ENCODE measurements at regions not wholly inside any gene's neighbourhood (a gene's known extent, or its start where the extent isn't known, plus 50 kb on each side); places are given as distances from the start of the nearest gene placed in this dataset.
"Not testable (repeated sequence)": the region's sequence is repeated elsewhere in the genome, so short reads cannot be mapped to it uniquely, and the experiment has no call there.

DNA sequence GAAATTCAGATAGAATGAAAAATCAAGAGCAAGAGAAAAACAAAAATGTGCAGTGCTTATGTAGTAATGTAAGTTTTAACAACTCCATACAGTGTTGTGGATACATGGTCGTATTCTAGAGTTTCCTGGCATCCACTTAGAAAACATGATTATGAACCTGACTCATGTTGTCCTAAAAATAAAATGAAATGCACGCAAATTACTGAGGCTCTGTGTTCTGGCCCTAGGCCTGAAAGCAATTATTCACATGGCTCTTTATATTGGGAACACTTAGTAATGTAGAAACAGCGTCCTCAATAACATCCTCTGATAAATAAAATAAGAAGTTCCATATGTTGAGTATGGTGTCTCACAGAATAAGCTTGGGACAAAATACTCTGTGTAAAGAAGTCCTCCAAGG, 200.2 kb upstream of the SEMA3E start:
- Mint-ChIP-seq H3K27ac (no peak overlapping the region), H3K36me3 (ENCODE audit: low read depth) (no peaks in the 10 kb centered on the region), H3K27me3 (ENCODE audit: low read depth) (no peaks in the 10 kb centered on the region), H3K9me3 (peaks cover 4% of the 10 kb centered on the region), H3K4me3 (no peak overlapping the region), H3K4me1 (no peaks in the 10 kb centered on the region)
- TF ChIP-seq, protein P1, sequence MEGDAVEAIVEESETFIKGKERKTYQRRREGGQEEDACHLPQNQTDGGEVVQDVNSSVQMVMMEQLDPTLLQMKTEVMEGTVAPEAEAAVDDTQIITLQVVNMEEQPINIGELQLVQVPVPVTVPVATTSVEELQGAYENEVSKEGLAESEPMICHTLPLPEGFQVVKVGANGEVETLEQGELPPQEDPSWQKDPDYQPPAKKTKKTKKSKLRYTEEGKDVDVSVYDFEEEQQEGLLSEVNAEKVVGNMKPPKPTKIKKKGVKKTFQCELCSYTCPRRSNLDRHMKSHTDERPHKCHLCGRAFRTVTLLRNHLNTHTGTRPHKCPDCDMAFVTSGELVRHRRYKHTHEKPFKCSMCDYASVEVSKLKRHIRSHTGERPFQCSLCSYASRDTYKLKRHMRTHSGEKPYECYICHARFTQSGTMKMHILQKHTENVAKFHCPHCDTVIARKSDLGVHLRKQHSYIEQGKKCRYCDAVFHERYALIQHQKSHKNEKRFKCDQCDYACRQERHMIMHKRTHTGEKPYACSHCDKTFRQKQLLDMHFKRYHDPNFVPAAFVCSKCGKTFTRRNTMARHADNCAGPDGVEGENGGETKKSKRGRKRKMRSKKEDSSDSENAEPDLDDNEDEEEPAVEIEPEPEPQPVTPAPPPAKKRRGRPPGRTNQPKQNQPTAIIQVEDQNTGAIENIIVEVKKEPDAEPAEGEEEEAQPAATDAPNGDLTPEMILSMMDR (IDR thresholded peaks at IDR 0.05; ENCODE audit: unreplicated experiment in 3 of 3), result no peak

DNA sequence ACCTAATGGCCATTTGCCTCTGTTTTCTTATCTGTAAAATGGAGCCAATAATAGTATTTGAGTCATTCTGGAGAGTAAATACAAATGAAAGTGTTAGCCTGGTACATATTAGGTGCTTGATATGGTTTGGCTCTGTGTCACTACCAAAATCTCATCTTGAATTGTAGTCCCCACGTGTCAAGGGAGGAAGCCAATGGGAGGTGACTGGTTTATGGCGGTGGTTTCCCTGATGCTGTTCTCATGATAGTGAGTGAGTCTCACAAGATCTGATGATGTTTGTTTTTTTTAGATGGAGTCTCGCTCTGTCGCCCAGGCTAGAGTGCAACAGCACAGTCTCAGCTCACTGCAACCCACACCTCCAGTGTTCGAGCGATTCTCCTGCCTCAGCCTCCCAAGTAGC, 194.0 kb upstream of the SEMA3E start:
- Mint-ChIP-seq H3K4me3 (no peak overlapping the region), H3K4me1 (no peaks in the 10 kb centered on the region), H3K27me3 (ENCODE audit: low read depth) (no peaks in the 10 kb centered on the region), H3K36me3 (ENCODE audit: low read depth) (no peaks in the 10 kb centered on the region), H3K9me3 (peaks cover 4% of the 10 kb centered on the region), H3K27ac (no peak overlapping the region)
- TF ChIP-seq, protein P1 (IDR thresholded peaks at IDR 0.05; ENCODE audit: unreplicated experiment in 3 of 3), result no peak

DNA sequence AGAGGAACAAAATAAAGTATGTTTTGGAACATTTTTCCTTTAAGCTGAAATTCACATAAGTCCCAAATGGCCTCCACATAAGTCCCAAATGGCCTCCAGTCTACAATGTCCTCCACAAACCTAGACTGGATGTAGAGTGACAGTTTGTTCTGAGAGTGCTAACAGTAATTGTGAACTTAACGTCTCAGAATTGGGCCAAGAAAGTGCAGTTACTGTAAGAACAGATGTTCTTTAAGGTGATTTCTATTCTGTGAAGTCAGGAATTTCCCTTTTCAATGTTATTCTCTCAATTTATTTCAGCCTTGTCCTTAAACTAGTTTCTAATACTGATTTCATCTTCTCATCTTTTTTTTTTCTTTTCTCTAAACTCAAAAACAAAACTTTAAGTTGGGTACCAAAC, 188.7 kb upstream of the SEMA3E start:
- TF ChIP-seq, protein P1 (IDR thresholded peaks at IDR 0.05; ENCODE audit: unreplicated experiment in 3 of 3), result no peak
- H3K27me3 Mint-ChIP-seq (ENCODE audit: low read depth), result no peaks in the 10 kb centered on the region
- no peaks in the 10 kb centered on the region for H3K4me1 Mint-ChIP-seq
- H3K36me3 Mint-ChIP-seq (ENCODE audit: low read depth), result no peaks in the 10 kb centered on the region
- no peak overlapping the region for H3K27ac Mint-ChIP-seq
- H3K9me3 Mint-ChIP-seq, result no peaks in the 10 kb centered on the region
- H3K4me3 Mint-ChIP-seq, result no peak overlapping the region

DNA sequence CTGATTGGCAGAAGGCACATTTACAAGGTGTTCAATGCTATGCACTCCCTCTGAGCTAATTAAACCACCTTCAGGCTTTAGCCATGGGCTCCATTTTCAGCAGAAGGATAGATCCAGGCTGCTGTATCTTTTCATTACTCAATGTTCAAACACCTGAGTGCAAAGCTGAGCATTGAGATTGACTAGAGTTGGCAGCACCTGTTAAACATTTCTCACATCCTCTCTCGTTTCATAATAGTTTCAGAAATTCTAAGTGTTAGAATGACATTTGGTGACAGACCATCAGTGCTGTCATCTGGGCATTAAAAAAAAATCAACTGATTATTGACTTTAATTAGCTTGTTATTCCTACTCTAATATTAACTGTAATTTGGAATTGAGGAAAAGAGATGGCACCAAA, 187.1 kb upstream of the SEMA3E start:
- no peaks in the 10 kb centered on the region for H3K27me3 Mint-ChIP-seq (ENCODE audit: low read depth)
- no peaks in the 10 kb centered on the region for H3K9me3 Mint-ChIP-seq
- H3K36me3 Mint-ChIP-seq (ENCODE audit: low read depth), result no peaks in the 10 kb centered on the region
- no peak overlapping the region for H3K27ac Mint-ChIP-seq
- TF ChIP-seq, protein P1 (IDR thresholded peaks at IDR 0.05; ENCODE audit: unreplicated experiment in 3 of 3), result no peak
- H3K4me3 Mint-ChIP-seq, result no peak overlapping the region
- no peaks in the 10 kb centered on the region for H3K4me1 Mint-ChIP-seq

DNA sequence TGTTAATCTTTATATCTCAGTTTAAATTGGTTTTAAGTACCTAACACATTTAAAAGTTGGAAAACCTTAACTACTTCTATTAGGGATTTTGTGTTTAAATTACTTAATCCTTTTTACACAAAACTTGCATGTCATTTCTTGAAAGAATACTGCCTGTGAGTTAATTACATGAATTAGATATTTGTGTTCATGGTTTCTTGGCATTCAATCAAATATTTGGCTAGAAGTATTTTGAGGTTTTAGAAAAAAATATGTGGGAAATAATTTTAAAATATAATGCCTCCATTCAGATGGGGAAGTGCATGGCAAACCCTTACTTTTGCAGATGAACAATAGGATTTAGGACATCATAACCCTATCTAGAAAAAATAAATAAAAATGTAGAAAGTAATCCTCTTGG, 186.5 kb upstream of the SEMA3E start:
- Mint-ChIP-seq H3K9me3 (no peaks in the 10 kb centered on the region), H3K27ac (no peak overlapping the region), H3K4me3 (no peak overlapping the region), H3K27me3 (ENCODE audit: low read depth) (no peaks in the 10 kb centered on the region), H3K36me3 (ENCODE audit: low read depth) (no peaks in the 10 kb centered on the region), H3K4me1 (no peaks in the 10 kb centered on the region)
- TF ChIP-seq, protein P1 (IDR thresholded peaks at IDR 0.05; ENCODE audit: unreplicated experiment in 3 of 3), result no peak

DNA sequence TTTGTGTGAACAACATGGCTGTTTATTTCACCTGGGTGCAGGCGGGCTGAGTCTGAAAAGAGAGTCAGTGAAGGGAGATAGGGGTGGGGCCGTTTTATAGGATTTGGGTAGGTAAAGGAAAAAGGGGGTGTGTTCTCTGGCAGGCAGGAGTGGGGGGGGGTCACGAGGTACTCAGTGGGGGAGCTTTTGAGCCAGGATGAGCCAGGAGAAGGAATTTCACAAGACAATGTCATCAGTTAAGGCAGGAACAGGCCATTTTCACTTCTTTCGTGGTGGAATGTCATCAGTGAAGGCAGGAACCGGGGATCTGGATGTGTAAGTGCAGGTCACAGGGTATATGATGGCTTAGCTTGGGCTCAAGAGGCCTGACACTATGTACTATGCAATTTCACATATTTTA, 184.8 kb upstream of the SEMA3E start:
- H3K27ac Mint-ChIP-seq; H3K4me3 Mint-ChIP-seq; H3K9me3 Mint-ChIP-seq; H3K27me3 Mint-ChIP-seq (ENCODE audit: low read depth); H3K36me3 Mint-ChIP-seq (ENCODE audit: low read depth); H3K4me1 Mint-ChIP-seq: not testable (repeated sequence)

DNA sequence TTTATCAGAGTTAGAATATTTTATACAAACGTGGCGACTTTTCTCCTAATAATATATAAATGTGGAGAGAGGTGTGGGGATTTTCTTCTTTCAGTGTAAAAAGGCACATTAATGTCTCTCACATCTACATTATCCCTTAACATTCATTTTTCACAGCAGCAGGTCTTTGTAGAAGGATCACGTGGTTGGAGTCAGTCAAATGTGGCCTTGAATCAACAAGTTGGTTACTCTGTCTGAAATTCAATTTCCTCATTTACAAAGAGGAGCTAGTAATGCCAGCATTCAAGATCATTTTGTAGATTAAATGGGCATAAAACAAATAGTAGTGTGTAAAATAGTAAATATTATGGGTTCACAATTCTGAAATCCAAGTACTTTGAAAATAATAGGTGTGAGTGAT, 183.1 kb upstream of the SEMA3E start:
- no peaks in the 10 kb centered on the region for H3K36me3 Mint-ChIP-seq (ENCODE audit: low read depth)
- H3K4me1 Mint-ChIP-seq, result no peaks in the 10 kb centered on the region
- H3K4me3 Mint-ChIP-seq, result no peak overlapping the region
- TF ChIP-seq, protein P1 (IDR thresholded peaks at IDR 0.05; ENCODE audit: unreplicated experiment in 3 of 3), result no peak
- no peaks in the 10 kb centered on the region for H3K27me3 Mint-ChIP-seq (ENCODE audit: low read depth)
- no peaks in the 10 kb centered on the region for H3K9me3 Mint-ChIP-seq
- no peak overlapping the region for H3K27ac Mint-ChIP-seq

Measured in nephron (organoid).